ENCODE measurements at regions not wholly inside any gene's neighbourhood (a gene's known extent, or its start where the extent isn't known, plus 50 kb on each side); places are given as distances from the start of the nearest gene placed in this dataset.

DNA sequence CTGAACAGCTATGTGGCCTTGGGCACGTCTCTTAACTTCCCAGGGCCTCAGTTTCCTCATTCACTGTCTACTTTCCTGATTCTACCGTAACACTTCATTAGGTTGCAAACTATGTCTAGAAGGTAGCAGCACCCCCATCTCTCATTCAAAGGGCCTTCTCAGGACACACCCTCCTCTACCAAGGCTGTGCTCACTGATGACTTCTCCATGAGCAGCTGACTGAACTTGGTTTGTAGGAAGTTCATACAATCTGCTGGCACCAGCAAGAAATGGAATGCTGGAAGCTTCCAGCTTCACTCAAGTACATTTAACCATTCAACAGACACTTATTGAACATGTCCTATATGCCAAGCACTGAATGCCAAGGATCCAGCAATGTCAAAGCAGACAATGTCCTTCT lies 250.8 kb upstream of the CTAGE1 start:
- no peak overlapping the region for H3K27ac ChIP-seq (replicated peaks)
- TF ChIP-seq CTCF (IDR thresholded peaks at IDR 0.05; ENCODE audit: insufficient read depth, low read length), result no peak
- no peak for TF ChIP-seq GABPA (IDR thresholded peaks at IDR 0.05; ENCODE audit: low read depth)
- no peak for TF ChIP-seq POLR2AphosphoS5 (IDR thresholded peaks at IDR 0.05; ENCODE audit: low read depth)
- TF ChIP-seq SPI1 (IDR thresholded peaks at IDR 0.05; ENCODE audit: borderline replicate concordance, low read depth), result no peak
- TF ChIP-seq REST (IDR thresholded peaks at IDR 0.05; ENCODE audit: insufficient replicate concordance, low read depth), result no peak

DNA sequence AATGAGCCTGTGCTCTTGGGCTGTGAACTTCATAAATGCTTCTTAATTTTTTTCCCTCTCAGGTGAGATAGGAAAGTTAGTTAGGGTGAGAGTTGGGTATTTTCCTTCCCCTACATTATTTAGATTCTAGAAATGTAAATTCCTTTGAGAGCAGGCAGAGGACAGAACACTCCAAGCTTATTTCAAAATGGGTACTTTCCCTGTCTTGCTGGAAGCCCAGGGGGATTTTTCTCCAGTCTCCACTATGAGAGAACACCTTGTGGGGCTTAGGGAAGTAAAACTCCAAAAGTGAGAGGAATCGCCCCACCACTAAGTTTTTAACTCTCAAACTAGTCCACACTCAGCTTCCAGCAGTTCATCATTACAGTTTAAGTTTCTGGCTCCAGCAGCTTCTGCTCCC lies 253.2 kb upstream of the CTAGE1 start:
- no peak for TF ChIP-seq POLR2AphosphoS5 (IDR thresholded peaks at IDR 0.05; ENCODE audit: low read depth)
- no peak for TF ChIP-seq REST (IDR thresholded peaks at IDR 0.05; ENCODE audit: insufficient replicate concordance, low read depth)
- TF ChIP-seq SPI1 (IDR thresholded peaks at IDR 0.05; ENCODE audit: borderline replicate concordance, low read depth), result no peak
- TF ChIP-seq CTCF (IDR thresholded peaks at IDR 0.05; ENCODE audit: insufficient read depth, low read length), result no peak
- TF ChIP-seq GABPA (IDR thresholded peaks at IDR 0.05; ENCODE audit: low read depth), result no peak
- no peak for DNase-seq (ENCODE audit: low read depth in 1 of 2, low spot score in 1 of 2)
- Histone ChIP-seq H3K27ac (replicated peaks) (no peak overlapping the region), H3K4me3 (replicated peaks; ENCODE audit: insufficient read depth, low read length) (no peak overlapping the region), H3K27me3 (ENCODE audit: insufficient read depth, poor library complexity, severe bottlenecking) (peaks cover 8% of the 10 kb centered on the region)

More for the DNA sequence above, 250.8 kb upstream of the CTAGE1 start:
- H3K4me3 ChIP-seq (replicated peaks; ENCODE audit: insufficient read depth, low read length), result no peak overlapping the region
- DNase-seq (ENCODE audit: low read depth in 1 of 2, low spot score in 1 of 2), result no peak
- peaks cover 8% of the 10 kb centered on the region for H3K27me3 ChIP-seq (ENCODE audit: insufficient read depth, poor library complexity, severe bottlenecking)

- no peak overlapping the region for H3K4me3 ChIP-seq (replicated peaks; ENCODE audit: insufficient read depth, low read length)
- H3K27ac ChIP-seq (replicated peaks), result no peak overlapping the region
Observed at GRCh38 chr18:22673182-22673862, 255.6 kb upstream of the CTAGE1 start.

More at GRCh38 chr18:22673182-22673862, 255.6 kb upstream of the CTAGE1 start:
- DNase-seq (ENCODE audit: low read depth in 1 of 2, low spot score in 1 of 2), result no peak
- H3K27me3 ChIP-seq (ENCODE audit: insufficient read depth, poor library complexity, severe bottlenecking), result peaks cover 17% of the 10 kb centered on the region
- TF ChIP-seq REST (IDR thresholded peaks at IDR 0.05; ENCODE audit: insufficient replicate concordance, low read depth), result no peak
- TF ChIP-seq SPI1 (IDR thresholded peaks at IDR 0.05; ENCODE audit: borderline replicate concordance, low read depth), result no peak
- no peak for TF ChIP-seq POLR2AphosphoS5 (IDR thresholded peaks at IDR 0.05; ENCODE audit: low read depth)
- TF ChIP-seq CTCF (IDR thresholded peaks at IDR 0.05; ENCODE audit: insufficient read depth, low read length), result no peak
- TF ChIP-seq GABPA (IDR thresholded peaks at IDR 0.05; ENCODE audit: low read depth), result no peak

Measured in HL-60 (cell line).